Panc1 (cell line): ENCODE measurements at regions not wholly inside any gene's neighbourhood (a gene's known extent, or its start where the extent isn't known, plus 50 kb on each side); places are given as distances from the start of the nearest gene placed in this dataset.

Experiments used
- ATAC-seq: fragments of 200-7000 bp; cut with Tn5 transposase; 2 replicates; pipeline ENCODE4 v1.9.1; 2020; ENCODE audit warnings: mild to moderate bottlenecking, moderate library complexity
- BruUV-seq: library from RNA; stranded (reverse); fragments of 400-500 nt; replicated peaks from 2 replicates; lab custom pipeline; 2021; lab: Mats Ljungman, UMichigan
- CTCF ChIA-PET: fragments of 300-600 bp; sonication (Branson Sonifier 250); formaldehyde crosslinking; loops from one replicate; lab custom pipeline; 2022; ENCODE audit warnings: antibody characterized with exemption; lab: Charles Lee
- POLR2A ChIA-PET: fragments of 300-600 bp; sonication (Branson Sonifier 250); formaldehyde crosslinking; loops from one replicate; lab custom pipeline; 2022; ENCODE audit warnings: antibody characterized with exemption; lab: Charles Lee
- DNase-seq: peaks from one replicate; pipeline ENCODE4 v3.0.0-alpha.2; 2010; ENCODE audit warnings: low read depth, low spot score
- H3K27ac ChIP-seq: 2 replicates; pipeline ENCODE4 v1.5.1; 2011; ENCODE audit warnings: mild to moderate bottlenecking, low read length, inconsistent platforms
- H3K27me3 ChIP-seq: fragments of 200-500 bp; sonication (Bioruptor generic); 2 replicates; pipeline ENCODE4 v1.6.0; 2014; ENCODE audit warnings: low read length, inconsistent platforms; ENCODE audit not compliant: control insufficient read depth, insufficient read depth
- H3K36me3 ChIP-seq: fragments of 200-500 bp; sonication (Bioruptor generic); 2 replicates; pipeline ENCODE4 v1.5.1; 2014; ENCODE audit warnings: inconsistent platforms, mild to moderate bottlenecking, low read length, moderate library complexity; ENCODE audit not compliant: control insufficient read depth, insufficient read depth
- H3K4me1 ChIP-seq: 2 replicates; pipeline ENCODE4 v1.5.1; 2011; ENCODE audit warnings: inconsistent platforms, mild to moderate bottlenecking, low read length, moderate library complexity; ENCODE audit not compliant: control insufficient read depth, insufficient read depth
- H3K4me3 ChIP-seq, 2 experiments: 2 replicates each; pipeline ENCODE4 v1.5.1; 2011 to 2012; ENCODE audit warnings: low read depth in 2 of 2, low read length in 2 of 2, mild to moderate bottlenecking in 2 of 2, inconsistent platforms in 1 of 2, moderate library complexity in 1 of 2
- H3K9me3 ChIP-seq: fragments of 200-500 bp; sonication (Bioruptor generic); 2 replicates; pipeline ENCODE4 v1.5.1; 2014; ENCODE audit warnings: low read depth, mild to moderate bottlenecking, inconsistent platforms, low read length, moderate library complexity; ENCODE audit not compliant: control insufficient read depth, insufficient read depth
- CTCF ChIP-seq: fragments of 450-650 bp; IDR thresholded peaks from 2 replicates; pipeline ENCODE4 v1.5.1; 2017; ENCODE audit warnings: mild to moderate bottlenecking
- POLR2AphosphoS5 ChIP-seq: IDR thresholded peaks from 2 replicates; pipeline ENCODE4 v1.6.1; 2012; ENCODE audit warnings: mild to moderate bottlenecking, low read depth, low read length, moderate library complexity
- REST ChIP-seq, 2 experiments: IDR thresholded peaks; 2 replicates each; pipeline ENCODE4 v1.6.1; 2011 to 2012; ENCODE audit warnings: low read depth in 2 of 2, control low read depth in 1 of 2, low read length in 1 of 2, mild to moderate bottlenecking in 1 of 2, moderate library complexity in 1 of 2; ENCODE audit not compliant: insufficient read depth in 1 of 2
- SIN3A ChIP-seq: IDR thresholded peaks from 2 replicates; pipeline ENCODE4 v1.6.1; 2012; ENCODE audit warnings: low read depth, mild to moderate bottlenecking, low read length, moderate library complexity, borderline replicate concordance; ENCODE audit not compliant: insufficient read depth
- TCF7L2 ChIP-seq: IDR thresholded peaks from 2 replicates; pipeline ENCODE4 v1.6.1; 2011; ENCODE audit warnings: mild to moderate bottlenecking, low read depth, low read length, inconsistent platforms
- in situ Hi-C: cut with HindIII; loops from 2 replicates; pipeline ENCODE4 v1.10.0; 2016; ENCODE audit warnings: low sequenced_read_pairs, low pct_unique_long_range_greater_than_20kb
- intact Hi-C: fragments of 100-400 bp; cut with micrococcal nuclease; formaldehyde crosslinking; loops from one replicate; pipeline ENCODE4 v1.10.0; 2022; ENCODE audit not compliant: unreplicated experiment

- intact Hi-C loops: no loop called here
- H3K27me3 ChIP-seq: no peaks in the 10 kb centered on the region
- ChIA-PET POLR2A (no interaction called here), CTCF (no interaction called here)
- no peaks in the 10 kb centered on the region for H3K9me3 ChIP-seq
- no peak overlapping the region for H3K27ac ChIP-seq
- TF ChIP-seq SIN3A: no peak
- TF ChIP-seq POLR2AphosphoS5: no peak
- no peak for TF ChIP-seq TCF7L2
- no peak for TF ChIP-seq CTCF
- no peak for TF ChIP-seq REST (IDR thresholded peaks at IDR 0.05; ENCODE audit: insufficient read depth in 1 of 2, low read depth in 2 of 2, low read length in 1 of 2)
- no peaks in the 10 kb centered on the region for H3K36me3 ChIP-seq
- no TSS peak for BruUV-seq
- DNase-seq: no peak
- no peaks in the 10 kb centered on the region for H3K4me1 ChIP-seq
- ATAC-seq: no peak
- in situ Hi-C loops: no loop called here
- no peak overlapping the region for H3K4me3 ChIP-seq
Measured at GRCh38 chr1:214816603-214817002, 213.6 kb downstream of the CENPF start.

- TF ChIP-seq POLR2AphosphoS5: no peak
- TF ChIP-seq CTCF: peak; percentile 27
- intact Hi-C loops (no loop called here), in situ Hi-C loops (no loop called here)
- no peak overlapping the region for H3K4me3 ChIP-seq
- DNase-seq (no peak), ATAC-seq (no peak)
- ChIA-PET POLR2A (no interaction called here), CTCF (no interaction called here)
- H3K4me1 ChIP-seq: no peaks in the 10 kb centered on the region
- H3K9me3 ChIP-seq: 0 out of 2 replicates have a peak, but pooled peaks cover 4% of the 10 kb centered on the region
- BruUV-seq: no TSS peak
- no peak overlapping the region for H3K27ac ChIP-seq
- no peaks in the 10 kb centered on the region for H3K36me3 ChIP-seq
- no peaks in the 10 kb centered on the region for H3K27me3 ChIP-seq
Measured at GRCh38 chr1:214823311-214824117, 220.5 kb downstream of the CENPF start.
